ENCODE measurements at regions not wholly inside any gene's neighbourhood (a gene's known extent, or its start where the extent isn't known, plus 50 kb on each side); places are given as distances from the start of the nearest gene placed in this dataset.
"Not testable (repeated sequence)": the region's sequence is repeated elsewhere in the genome, so short reads cannot be mapped to it uniquely, and the experiment has no call there.

- DNase-seq: no peak
These were observed 89.8 kb upstream of the TLE4 start for GRCh38 chr9:79481846-79482477.

- no peak for DNase-seq
These were observed 86.5 kb upstream of the TLE4 start for GRCh38 chr9:79485258-79485657.

GRCh38 chr9:79489261-79490000 lies 82.3 kb upstream of the TLE4 start:
- DNase-seq: no peak

GRCh38 chr9:79490657-79491248 lies 81.0 kb upstream of the TLE4 start:
- DNase-seq: no peak

GRCh38 chr9:79492092-79493009 lies 79.4 kb upstream of the TLE4 start:
- DNase-seq: no peak

GRCh38 chr9:79500196-79500864 lies 71.4 kb upstream of the TLE4 start:
- DNase-seq: not testable (repeated sequence)

GRCh38 chr9:79501546-79501945 lies 70.2 kb upstream of the TLE4 start:
- DNase-seq: no peak

- DNase-seq: no peak
These were observed 64.0 kb upstream of the TLE4 start for GRCh38 chr9:79507801-79508200.

- no peak for DNase-seq
These were observed 59.5 kb upstream of the TLE4 start for GRCh38 chr9:79512251-79512650.

Measured in stimulated activated CD4-positive, alpha-beta T cell treated with anti-CD3 and anti-CD28 coated beads, Interleukin-4, amount 100 ng/mL, for 1 hour (primary cell).